Activated CD4-positive, alpha-beta T cell treated with anti-CD3 and anti-CD28 coated beads, Interleukin-2, amount 10 ng/mL, durations not matched to agents 7 days and 5 days (primary cell): ENCODE measurements at regions not wholly inside any gene's neighbourhood (a gene's known extent, or its start where the extent isn't known, plus 50 kb on each side); places are given as distances from the start of the nearest gene placed in this dataset.
"Not testable (repeated sequence)": the region's sequence is repeated elsewhere in the genome, so short reads cannot be mapped to it uniquely, and the experiment has no call there.

ENCODE experiments used
- CTCF ChIA-PET: fragments of 350-600 bp; sonication (Branson Sonifier 250); formaldehyde crosslinking; loops from one replicate; lab custom pipeline; 2021; ENCODE audit warnings: antibody characterized with exemption; lab: Charles Lee
- POLR2A ChIA-PET: fragments of 350-600 bp; sonication (Branson Sonifier 250); formaldehyde crosslinking; loops from one replicate; lab custom pipeline; 2021; ENCODE audit warnings: antibody characterized with exemption; lab: Charles Lee
- DNase-seq: peaks from one replicate; pipeline ENCODE4 v3.0.0-alpha.2; 2020
- H3K27ac Mint-ChIP-seq: one replicate; pipeline ENCODE4 v1.8.0; 2021; ENCODE audit warnings: mild to moderate bottlenecking, moderate library complexity, mixed read lengths
- H3K27me3 Mint-ChIP-seq: one replicate; pipeline ENCODE4 v1.8.0; 2021; ENCODE audit warnings: mixed read lengths
- H3K36me3 Mint-ChIP-seq: one replicate; pipeline ENCODE4 v1.8.0; 2021; ENCODE audit warnings: low read depth, mixed read lengths
- H3K4me1 Mint-ChIP-seq: one replicate; pipeline ENCODE4 v1.8.0; 2021; ENCODE audit warnings: mixed read lengths
- H3K4me3 Mint-ChIP-seq: one replicate; pipeline ENCODE4 v1.8.0; 2021; ENCODE audit warnings: mild to moderate bottlenecking, moderate library complexity, mixed read lengths
- H3K9me3 Mint-ChIP-seq: one replicate; pipeline ENCODE4 v1.8.0; 2021; ENCODE audit warnings: mixed read lengths

- POLR2A ChIA-PET, result no interaction called here
- H3K9me3 Mint-ChIP-seq, result peaks cover 5% of the 10 kb centered on the region
- no peaks in the 10 kb centered on the region for H3K36me3 Mint-ChIP-seq
- H3K4me3 Mint-ChIP-seq, result no peak overlapping the region
- CTCF ChIA-PET, result no interaction called here
- no peak for DNase-seq
- H3K4me1 Mint-ChIP-seq, result no peaks in the 10 kb centered on the region
- no peak overlapping the region for H3K27ac Mint-ChIP-seq
- no peaks in the 10 kb centered on the region for H3K27me3 Mint-ChIP-seq
Observed at GRCh38 chr21:28186604-28187003, 806.1 kb downstream of the LTN1 start.

- Mint-ChIP-seq H3K4me3 (no peak overlapping the region), H3K36me3 (no peaks in the 10 kb centered on the region), H3K27ac (no peak overlapping the region), H3K27me3 (no peaks in the 10 kb centered on the region), H3K9me3 (peaks cover 5% of the 10 kb centered on the region), H3K4me1 (no peaks in the 10 kb centered on the region)
- DNase-seq, result no peak
- ChIA-PET POLR2A (no interaction called here), CTCF (no interaction called here)
Observed at GRCh38 chr21:28181730-28182129, 810.9 kb downstream of the LTN1 start.

GRCh38 chr21:28179136-28179535 is 813.5 kb downstream of the LTN1 start:
- ChIA-PET CTCF (no interaction called here), POLR2A (no interaction called here)
- Mint-ChIP-seq H3K4me1 (no peaks in the 10 kb centered on the region), H3K27ac (no peak overlapping the region), H3K27me3 (no peaks in the 10 kb centered on the region), H3K36me3 (peaks cover 1% of the 10 kb centered on the region), H3K9me3 (peaks cover 5% of the 10 kb centered on the region), H3K4me3 (no peak overlapping the region)
- no peak for DNase-seq

- no peak overlapping the region for H3K4me3 Mint-ChIP-seq
- peaks cover 1% of the 10 kb centered on the region for H3K36me3 Mint-ChIP-seq
- DNase-seq, result no peak
Observed at GRCh38 chr21:28177124-28177523, 815.6 kb downstream of the LTN1 start.

GRCh38 chr21:28174701-28175100 is 818.0 kb downstream of the LTN1 start:
- CTCF ChIA-PET, result no interaction called here
- Mint-ChIP-seq H3K4me3 (no peak overlapping the region), H3K27me3 (no peaks in the 10 kb centered on the region), H3K9me3 (no peaks in the 10 kb centered on the region), H3K36me3 (peaks cover 1% of the 10 kb centered on the region), H3K27ac (no peak overlapping the region), H3K4me1 (no peaks in the 10 kb centered on the region)
- DNase-seq, result no peak
- POLR2A ChIA-PET, result no interaction called here

More at GRCh38 chr21:28177124-28177523, 815.6 kb downstream of the LTN1 start:
- no peak overlapping the region for H3K27ac Mint-ChIP-seq
- CTCF ChIA-PET, result no interaction called here
- POLR2A ChIA-PET, result no interaction called here
- H3K4me1 Mint-ChIP-seq, result no peaks in the 10 kb centered on the region
- H3K27me3 Mint-ChIP-seq, result no peaks in the 10 kb centered on the region
- no peaks in the 10 kb centered on the region for H3K9me3 Mint-ChIP-seq

- H3K27ac Mint-ChIP-seq, result no peak overlapping the region
- no peak for DNase-seq
- H3K4me3 Mint-ChIP-seq, result no peak overlapping the region
- no peaks in the 10 kb centered on the region for H3K9me3 Mint-ChIP-seq
- H3K36me3 Mint-ChIP-seq, result peaks cover 1% of the 10 kb centered on the region
- H3K4me1 Mint-ChIP-seq, result no peaks in the 10 kb centered on the region
- ChIA-PET POLR2A (no interaction called here), CTCF (no interaction called here)
- no peaks in the 10 kb centered on the region for H3K27me3 Mint-ChIP-seq
Observed at GRCh38 chr21:28174006-28174405, 818.7 kb downstream of the LTN1 start.

- H3K4me3 Mint-ChIP-seq, result no peak overlapping the region
- POLR2A ChIA-PET, result interaction anchor here (0.7 kb wide), 1 partner anchor 471 kb away, joined by 3 read pairs; no protein-coding TSS in a partner anchor
- peaks cover 1% of the 10 kb centered on the region for H3K36me3 Mint-ChIP-seq
Observed at GRCh38 chr21:28172376-28172775, 820.3 kb downstream of the LTN1 start.

GRCh38 chr21:28167366-28167765 is 825.3 kb downstream of the LTN1 start:
- ChIA-PET POLR2A (no interaction called here), CTCF (no interaction called here)
- H3K36me3 Mint-ChIP-seq, result no peaks in the 10 kb centered on the region
- H3K9me3 Mint-ChIP-seq, result no peaks in the 10 kb centered on the region
- DNase-seq, result no peak
- no peaks in the 10 kb centered on the region for H3K4me1 Mint-ChIP-seq
- no peak overlapping the region for H3K27ac Mint-ChIP-seq
- H3K27me3 Mint-ChIP-seq, result no peaks in the 10 kb centered on the region
- H3K4me3 Mint-ChIP-seq, result no peak overlapping the region

More at GRCh38 chr21:28172376-28172775, 820.3 kb downstream of the LTN1 start:
- Mint-ChIP-seq H3K27me3 (no peaks in the 10 kb centered on the region), H3K27ac (no peak overlapping the region), H3K4me1 (no peaks in the 10 kb centered on the region), H3K9me3 (no peaks in the 10 kb centered on the region)
- no peak for DNase-seq
- CTCF ChIA-PET, result no interaction called here

GRCh38 chr21:28164519-28164918 is 828.2 kb downstream of the LTN1 start:
- H3K4me1 Mint-ChIP-seq, H3K27ac Mint-ChIP-seq, H3K9me3 Mint-ChIP-seq, H3K4me3 Mint-ChIP-seq, POLR2A ChIA-PET, CTCF ChIA-PET, H3K27me3 Mint-ChIP-seq, DNase-seq, H3K36me3 Mint-ChIP-seq: not testable (repeated sequence)

- DNase-seq, H3K4me1 Mint-ChIP-seq, CTCF ChIA-PET, H3K27me3 Mint-ChIP-seq, H3K36me3 Mint-ChIP-seq, H3K27ac Mint-ChIP-seq, H3K9me3 Mint-ChIP-seq, H3K4me3 Mint-ChIP-seq, POLR2A ChIA-PET: not testable (repeated sequence)
Observed at GRCh38 chr21:28162052-28162451, 830.6 kb downstream of the LTN1 start.

- CTCF ChIA-PET, result no interaction called here
Observed at GRCh38 chr21:28160378-28160777, 832.3 kb downstream of the LTN1 start.

GRCh38 chr21:28159396-28159795 is 833.3 kb downstream of the LTN1 start:
- ChIA-PET CTCF (no interaction called here), POLR2A (no interaction called here)
- Mint-ChIP-seq H3K36me3 (no peaks in the 10 kb centered on the region), H3K4me3 (no peak overlapping the region), H3K27me3 (no peaks in the 10 kb centered on the region), H3K4me1 (no peaks in the 10 kb centered on the region), H3K9me3 (no peaks in the 10 kb centered on the region), H3K27ac (no peak overlapping the region)
- no peak for DNase-seq

More at GRCh38 chr21:28160378-28160777, 832.3 kb downstream of the LTN1 start:
- H3K9me3 Mint-ChIP-seq, result no peaks in the 10 kb centered on the region
- no peaks in the 10 kb centered on the region for H3K4me1 Mint-ChIP-seq
- H3K4me3 Mint-ChIP-seq, result no peak overlapping the region
- POLR2A ChIA-PET, result no interaction called here
- H3K36me3 Mint-ChIP-seq, result no peaks in the 10 kb centered on the region
- no peak overlapping the region for H3K27ac Mint-ChIP-seq
- DNase-seq, result no peak
- no peaks in the 10 kb centered on the region for H3K27me3 Mint-ChIP-seq

- no peaks in the 10 kb centered on the region for H3K27me3 Mint-ChIP-seq
- DNase-seq, result no peak
- no peak overlapping the region for H3K27ac Mint-ChIP-seq
- H3K9me3 Mint-ChIP-seq, result no peaks in the 10 kb centered on the region
- CTCF ChIA-PET, result no interaction called here
- no peaks in the 10 kb centered on the region for H3K4me1 Mint-ChIP-seq
- no peaks in the 10 kb centered on the region for H3K36me3 Mint-ChIP-seq
- no peak overlapping the region for H3K4me3 Mint-ChIP-seq
- POLR2A ChIA-PET, result no interaction called here
Observed at GRCh38 chr21:28156590-28156989, 836.1 kb downstream of the LTN1 start.

- no peak for DNase-seq
- H3K27ac Mint-ChIP-seq, result no peak overlapping the region
- no peaks in the 10 kb centered on the region for H3K4me1 Mint-ChIP-seq
- H3K9me3 Mint-ChIP-seq, result no peaks in the 10 kb centered on the region
- no peak overlapping the region for H3K4me3 Mint-ChIP-seq
- no peaks in the 10 kb centered on the region for H3K36me3 Mint-ChIP-seq
- ChIA-PET CTCF (no interaction called here), POLR2A (no interaction called here)
- H3K27me3 Mint-ChIP-seq, result no peaks in the 10 kb centered on the region
Observed at GRCh38 chr21:28154121-28154520, 838.6 kb downstream of the LTN1 start.
